NCI-H1417 (cell line): ENCODE measurements at regions not wholly inside any gene's neighbourhood (a gene's known extent, or its start where the extent isn't known, plus 50 kb on each side); places are given as distances from the start of the nearest gene placed in this dataset.
"Not testable (repeated sequence)": the region's sequence is repeated elsewhere in the genome, so short reads cannot be mapped to it uniquely, and the experiment has no call there.

Source experiments
- DNase-seq, 3 experiments: peaks; one replicate each; lab custom pipeline; 2025; lab: John Stamatoyannopoulos, UW

DNA sequence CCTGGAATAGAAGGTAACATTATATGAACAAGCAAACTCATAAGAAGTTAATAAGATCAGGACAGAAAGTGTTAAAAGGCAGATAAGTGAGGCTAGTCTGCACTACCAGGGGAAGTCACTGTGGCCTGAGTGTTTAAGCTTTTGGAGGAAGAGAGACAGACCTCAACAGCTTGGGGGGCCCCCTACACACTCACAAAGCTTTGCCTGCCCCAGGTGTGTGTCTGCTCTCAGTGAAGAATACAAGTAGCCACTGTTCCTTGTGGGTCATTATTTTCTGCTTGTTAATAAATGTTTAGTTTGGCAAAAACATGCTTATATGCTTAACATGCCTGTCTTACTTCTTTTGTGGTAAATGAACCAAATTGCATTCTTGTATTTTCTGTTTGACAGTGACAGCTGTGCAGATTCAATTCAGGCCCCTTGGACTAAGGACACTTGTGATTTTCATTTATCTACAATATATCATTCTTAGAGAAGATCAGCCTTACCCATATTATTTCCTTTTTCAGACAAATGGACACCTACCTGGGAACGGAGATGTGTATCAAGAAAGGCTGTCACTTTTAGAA, 50.7 kb upstream of the C12orf71 start:
- DNase-seq: no peak

DNA sequence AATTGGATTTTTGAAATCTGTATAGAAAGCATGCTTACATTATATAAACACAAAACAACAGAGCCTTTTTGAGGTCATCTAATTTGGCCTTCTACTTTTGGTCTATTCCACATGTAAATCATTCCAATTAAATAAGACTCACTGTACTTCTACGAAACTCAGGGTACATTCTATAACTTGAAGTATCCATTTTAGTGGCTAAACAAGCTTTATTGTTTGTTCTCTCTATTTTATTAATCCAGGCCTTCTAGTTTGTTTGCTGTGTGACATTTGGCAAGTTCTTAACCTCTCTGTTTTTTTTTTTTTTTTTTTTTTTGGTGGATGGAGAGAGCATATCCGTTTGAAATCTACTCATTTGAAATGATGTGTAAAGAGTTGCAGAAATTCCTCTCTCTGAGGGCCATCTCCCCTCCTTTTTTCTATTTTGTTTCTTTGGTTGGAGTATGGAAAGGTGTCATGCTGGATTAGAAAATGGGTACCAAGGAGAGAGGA, 58.1 kb upstream of the C12orf71 start:
- DNase-seq: no peak

DNA sequence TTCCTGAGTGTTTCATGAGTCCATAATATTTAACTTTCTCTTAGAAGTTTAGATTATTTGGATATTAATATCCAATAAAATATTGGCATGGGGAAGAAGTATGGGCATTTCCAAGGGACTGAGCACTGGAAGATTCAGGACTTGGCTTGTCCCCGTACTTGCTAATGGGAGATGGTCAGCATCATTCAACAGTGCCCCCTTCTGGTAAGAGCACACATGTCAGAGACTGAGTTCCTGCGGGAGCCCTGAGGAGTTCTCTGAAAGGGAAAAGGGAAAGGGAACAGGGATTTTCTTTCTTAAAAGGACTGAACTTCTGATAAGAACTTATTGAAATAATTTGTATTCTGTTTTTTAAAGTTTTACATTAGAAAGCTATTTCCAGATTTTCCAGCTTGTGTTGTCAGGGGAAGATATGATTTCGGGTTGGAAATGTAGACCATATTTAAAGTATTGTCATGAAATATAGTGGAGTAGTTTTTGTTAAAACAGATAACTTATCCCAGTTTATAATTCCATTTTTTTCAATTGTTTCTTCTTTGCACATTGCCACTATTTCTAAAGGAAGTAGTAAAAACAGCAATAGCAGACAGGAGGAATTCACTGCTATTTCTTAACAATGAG, 59.8 kb upstream of the C12orf71 start:
- DNase-seq: peak; percentile 43 to 84 (median 70)

DNA sequence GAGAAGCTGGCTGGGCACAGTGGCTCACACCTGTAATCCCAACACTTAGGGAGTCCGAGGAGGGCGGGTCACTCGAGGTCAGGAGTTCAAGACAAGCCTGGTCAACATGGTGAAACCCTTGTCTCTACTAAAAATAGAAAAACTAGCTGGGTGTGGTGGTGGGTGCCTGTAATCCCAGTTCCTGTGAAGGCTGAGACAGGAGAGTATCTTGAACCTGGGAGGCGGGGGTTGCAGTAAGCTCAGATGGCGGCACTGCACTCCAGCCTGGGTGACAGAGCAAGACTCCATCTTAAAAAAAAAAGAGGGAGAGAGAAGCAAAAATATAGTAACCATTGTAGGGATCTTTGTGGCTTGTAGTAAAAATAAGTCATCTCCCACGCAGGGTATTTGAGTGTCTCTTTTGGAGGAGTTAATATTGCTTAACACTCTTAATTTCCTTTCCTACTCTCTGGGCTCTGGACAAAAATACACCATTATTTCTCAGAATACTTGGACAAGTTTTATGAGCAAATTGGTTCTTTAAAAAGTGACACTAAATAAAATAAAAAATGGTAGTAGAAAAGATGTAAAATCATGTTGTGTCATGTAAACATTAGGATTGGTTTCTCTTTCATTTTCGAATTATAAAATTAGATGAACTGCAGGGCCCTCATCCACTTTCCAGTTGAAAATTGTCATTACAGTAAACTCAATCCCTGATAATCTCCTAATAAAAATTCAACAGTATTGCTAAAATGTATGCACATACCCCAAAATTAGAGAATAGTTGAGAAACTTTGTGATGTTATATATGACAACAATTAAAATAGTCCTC, 61.1 kb upstream of the C12orf71 start:
- no peak for DNase-seq

DNA sequence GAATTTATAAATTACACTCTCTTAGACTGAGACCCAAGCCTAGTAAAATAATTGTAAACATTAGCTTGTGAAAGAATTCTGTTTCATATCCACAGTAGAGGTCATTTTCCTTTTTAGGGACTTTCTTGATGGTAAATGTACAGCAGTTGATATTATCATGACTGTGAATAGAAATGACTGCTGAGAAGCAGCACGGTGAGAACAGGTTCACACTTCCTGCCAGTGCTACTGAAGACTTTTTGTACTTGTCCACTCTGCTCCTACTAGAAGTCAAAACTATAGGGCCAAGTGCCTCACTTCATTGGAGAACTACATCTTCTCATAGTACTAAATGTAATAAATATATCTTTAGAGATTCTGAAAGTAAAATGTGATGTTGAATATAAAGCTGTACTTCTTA, 63.3 kb upstream of the C12orf71 start:
- DNase-seq: not testable (repeated sequence)

DNA sequence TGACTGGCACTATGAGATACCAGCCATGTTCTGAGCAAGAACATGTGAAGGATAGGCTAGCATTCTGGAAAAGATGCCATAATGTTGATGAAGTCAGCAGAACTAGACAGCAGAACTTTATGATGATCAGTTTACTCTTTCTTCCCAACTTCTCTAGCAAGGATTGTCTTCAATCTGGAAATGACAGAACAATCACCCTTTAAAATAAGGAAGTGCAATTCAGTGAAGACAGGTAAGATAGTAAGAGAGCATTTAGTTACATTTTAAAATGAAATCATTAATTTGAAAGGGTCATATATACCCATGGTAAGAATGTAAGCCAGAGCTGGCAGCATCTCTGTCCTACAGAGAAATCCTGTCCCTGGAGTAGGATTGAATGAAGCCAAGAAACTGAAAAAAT, 66.0 kb upstream of the C12orf71 start:
- no peak for DNase-seq

DNA sequence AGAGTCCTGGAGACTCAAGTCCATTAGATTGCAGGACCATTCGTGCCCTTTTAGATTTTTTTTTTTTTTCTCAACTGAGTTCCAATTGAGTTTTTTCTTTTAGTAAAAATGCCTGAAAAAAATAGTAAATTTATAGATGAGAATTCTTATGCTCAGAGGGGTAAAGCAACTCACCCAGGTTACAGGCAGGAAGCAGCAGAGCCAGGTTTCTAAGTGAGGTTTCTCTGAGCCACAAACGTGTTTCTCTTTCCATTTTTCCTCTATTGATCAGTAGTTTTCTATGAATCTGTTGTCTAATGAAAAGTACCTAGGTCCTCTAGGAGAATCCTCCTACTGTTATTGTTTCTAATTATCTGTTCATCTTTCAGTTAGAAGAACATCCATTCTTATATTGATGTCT, 66.4 kb upstream of the C12orf71 start:
- DNase-seq: no peak

DNA sequence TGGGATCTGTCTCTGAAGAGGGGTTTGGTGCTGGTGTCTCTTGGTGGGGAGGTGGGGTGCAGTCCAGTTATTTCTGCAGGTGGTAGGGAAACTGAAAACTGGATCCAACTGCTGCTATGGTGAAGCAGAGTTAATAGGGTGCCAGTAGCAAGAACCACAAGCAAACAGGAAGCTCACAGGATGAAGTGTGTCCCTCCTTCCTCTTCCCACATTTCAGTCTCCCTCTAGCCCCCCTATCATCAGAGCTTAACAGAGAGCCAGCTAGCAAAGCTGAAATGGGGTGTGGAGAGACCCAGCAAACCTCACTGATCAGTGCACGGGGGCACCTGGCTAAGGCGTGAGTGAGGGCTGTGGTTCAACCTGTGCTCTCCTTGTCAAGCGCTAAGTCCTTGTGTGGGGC, 69.1 kb upstream of the C12orf71 start:
- no peak for DNase-seq

DNA sequence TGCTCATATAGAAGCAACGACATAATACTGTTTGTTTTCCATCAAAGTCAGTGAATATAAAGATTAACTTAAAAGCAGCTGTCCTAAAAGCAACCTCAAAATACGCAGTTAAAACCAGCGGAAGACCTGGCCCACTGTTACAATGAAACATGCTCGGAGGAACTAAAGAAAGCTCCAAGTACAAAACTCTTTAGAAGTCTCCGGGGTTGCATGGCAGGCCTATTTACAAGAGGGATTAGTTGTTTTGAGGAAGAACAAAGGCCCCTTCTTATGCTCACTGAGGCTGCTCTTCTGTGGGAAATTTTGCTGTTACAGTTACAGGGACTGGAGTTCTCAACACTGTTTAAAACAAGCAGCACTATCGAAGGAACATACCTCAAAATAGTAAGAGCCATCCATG, 75.9 kb upstream of the C12orf71 start:
- no peak for DNase-seq

DNA sequence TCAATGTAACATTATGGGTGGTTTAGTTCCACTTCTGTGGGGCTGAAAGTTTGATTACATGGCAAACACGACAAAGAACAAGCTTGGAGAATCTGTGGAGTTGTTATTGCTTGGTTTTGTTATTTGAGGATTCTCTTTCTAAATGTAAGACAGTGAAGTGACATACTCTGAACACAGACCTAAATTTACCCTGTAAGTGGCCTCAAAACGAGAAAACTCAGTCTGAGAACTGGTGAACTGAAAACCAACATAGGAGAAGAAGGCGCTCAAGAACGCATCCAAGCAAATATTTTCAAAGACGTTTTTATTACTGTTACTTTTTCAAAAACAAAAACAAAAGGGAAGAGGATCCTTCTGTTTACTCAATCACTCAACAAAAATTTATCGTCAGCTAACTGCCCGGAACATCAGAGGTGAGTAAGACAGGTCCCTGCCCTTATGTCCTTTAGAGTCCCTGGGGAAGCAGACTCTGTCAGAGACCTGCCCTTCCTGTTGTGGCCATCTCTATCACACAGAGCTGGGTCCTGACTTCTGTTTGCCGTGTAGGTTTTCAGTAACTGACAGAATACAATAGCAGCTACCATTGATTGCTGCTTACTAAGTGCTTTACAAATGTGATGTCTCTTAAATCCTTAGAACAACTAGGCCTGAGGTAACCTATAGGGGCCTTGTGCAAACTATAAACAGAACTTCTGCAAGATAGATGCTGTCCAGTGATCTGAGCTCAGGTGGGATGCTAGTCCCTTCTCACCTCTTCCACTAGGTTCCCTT, 79.3 kb upstream of the C12orf71 start:
- no peak for DNase-seq

DNA sequence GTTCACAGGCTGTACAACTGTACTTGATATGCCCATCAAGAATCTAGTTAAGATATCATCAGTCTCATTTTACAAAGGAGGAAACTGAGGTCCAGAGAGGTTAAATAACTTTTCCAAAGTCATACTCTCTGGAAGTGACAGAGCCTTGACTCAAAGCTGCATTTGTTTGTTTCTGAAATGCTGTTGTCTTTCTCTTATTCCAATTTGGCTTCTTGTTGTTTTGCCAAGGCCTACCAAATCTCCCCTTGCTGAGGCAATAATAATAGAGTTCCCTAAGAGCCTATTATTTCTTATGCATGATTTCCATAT, 79.8 kb upstream of the C12orf71 start:
- no peak for DNase-seq

DNA sequence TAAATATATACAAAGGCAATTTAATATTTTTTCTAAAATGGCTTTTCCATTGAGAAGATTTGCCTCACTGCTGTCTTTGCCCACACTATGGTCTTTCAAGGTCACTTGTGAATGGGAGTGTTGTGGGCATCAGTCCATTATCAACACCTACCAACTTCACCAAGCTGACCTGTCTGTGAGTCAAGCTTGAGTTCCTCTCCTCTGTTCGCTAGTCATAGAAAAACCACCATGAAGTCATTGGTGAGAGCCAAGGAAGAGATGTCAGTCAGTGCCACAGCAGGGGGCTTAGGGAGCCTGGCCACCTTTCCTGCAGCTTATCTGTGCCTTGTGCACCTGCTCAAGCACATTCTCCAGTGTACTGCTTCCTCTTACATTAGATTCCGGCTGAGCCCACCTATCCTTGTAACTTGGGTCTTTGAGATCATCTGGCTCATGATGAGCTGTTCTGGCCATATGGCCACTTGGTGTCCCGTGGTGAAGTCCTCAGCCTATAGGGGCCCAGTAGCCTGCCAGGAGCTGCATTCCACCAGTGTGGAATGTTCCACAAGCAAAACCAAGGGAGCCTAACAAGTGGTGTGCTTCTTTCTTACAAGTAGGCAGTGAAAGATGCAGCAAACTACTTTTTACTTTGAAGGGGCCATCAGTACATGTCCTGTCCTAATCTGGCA, 80.8 kb upstream of the C12orf71 start:
- no peak for DNase-seq

DNA sequence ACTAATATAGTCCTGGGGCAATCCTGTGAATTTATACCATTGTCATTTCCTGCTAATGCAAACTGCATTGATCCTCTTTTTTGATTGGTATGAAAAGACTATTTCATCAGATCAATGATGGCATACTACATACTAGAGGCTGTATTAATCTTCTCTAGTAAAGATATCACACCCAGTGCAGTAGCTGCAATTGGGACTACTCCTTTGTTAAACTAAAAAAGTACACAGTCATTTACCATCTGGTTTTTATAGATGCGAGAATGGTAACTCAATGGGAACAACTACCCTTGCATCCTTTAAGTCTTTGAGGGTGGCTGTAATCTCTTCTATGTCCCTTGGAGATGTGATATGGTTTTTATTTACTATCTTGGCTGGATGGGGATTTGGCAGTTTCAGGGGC, 80.2 kb upstream of the STK38L start:
- DNase-seq: no peak

DNA sequence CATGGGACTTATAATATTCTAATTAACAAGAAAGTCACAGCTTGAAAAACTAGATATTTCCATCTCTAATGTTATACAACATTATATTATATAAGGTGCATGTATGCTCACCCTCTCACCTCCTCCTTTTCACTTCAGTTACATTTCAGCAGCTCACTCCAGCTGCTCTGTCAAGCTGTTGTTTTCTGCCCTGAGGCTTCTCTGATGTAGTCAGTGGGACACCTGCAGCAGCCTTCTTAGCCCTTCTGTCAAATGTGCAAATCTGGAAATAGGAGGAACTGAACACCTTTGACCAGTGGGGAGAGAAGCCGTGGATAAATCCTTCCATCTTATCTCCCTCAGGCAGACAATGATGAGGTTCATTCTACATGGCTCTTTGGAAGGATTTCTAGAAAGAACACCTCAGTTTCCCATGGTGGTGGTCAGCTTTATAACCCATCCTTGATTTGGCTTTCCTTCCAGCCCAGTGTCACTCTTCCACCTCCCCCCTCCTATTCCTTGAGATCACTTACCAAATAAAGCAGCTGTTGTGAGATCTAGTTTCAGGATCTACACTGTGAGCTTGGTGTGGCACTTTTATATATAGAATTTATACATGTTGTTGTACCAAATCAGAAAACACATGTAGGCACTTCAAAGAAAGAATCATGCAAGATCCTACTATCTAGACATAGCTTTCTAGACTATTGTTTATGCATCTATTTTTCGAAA, 79.6 kb upstream of the STK38L start:
- peak in 2 of 3 experiments; percentile 28 to 67 for DNase-seq

DNA sequence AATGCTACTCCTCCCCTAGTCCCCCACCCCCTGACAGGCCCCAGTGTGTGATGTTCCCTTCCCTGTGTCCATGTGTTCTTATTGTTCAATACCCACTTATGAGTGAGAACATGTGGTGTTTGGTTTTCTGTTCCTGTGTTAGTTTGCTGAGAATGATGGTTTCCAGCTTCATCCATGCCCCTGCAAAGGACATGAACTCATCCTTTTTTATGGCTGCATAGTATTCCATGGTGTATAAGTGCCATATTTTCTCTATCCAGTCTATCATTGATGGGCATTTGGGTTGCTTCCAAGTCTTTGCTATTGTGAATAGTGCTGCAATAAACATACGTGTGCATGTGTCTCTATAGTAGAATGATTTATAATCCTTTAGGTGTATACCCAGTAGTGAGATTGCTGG, 78.1 kb upstream of the STK38L start:
- DNase-seq: not testable (repeated sequence)

DNA sequence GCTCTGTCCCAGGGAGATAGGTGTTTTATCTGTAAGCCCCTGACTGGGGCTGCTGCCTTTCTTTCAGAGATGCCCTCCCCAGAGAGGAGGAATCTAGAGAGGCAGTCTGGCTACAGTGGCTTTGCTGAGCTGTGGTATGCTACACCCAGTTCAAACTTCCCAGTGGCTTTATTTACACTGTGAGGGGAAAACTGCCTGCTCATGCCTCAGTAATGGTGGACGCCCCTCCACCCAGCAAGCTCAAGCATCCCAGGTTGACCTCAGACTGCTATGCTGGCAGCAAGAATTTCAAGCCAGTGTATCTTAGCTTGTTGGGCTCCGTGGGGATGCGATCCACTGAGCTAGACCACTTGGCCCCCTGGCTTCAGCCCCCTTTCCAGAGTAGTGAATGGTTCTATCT, 72.6 kb upstream of the STK38L start:
- not testable (repeated sequence) for DNase-seq

DNA sequence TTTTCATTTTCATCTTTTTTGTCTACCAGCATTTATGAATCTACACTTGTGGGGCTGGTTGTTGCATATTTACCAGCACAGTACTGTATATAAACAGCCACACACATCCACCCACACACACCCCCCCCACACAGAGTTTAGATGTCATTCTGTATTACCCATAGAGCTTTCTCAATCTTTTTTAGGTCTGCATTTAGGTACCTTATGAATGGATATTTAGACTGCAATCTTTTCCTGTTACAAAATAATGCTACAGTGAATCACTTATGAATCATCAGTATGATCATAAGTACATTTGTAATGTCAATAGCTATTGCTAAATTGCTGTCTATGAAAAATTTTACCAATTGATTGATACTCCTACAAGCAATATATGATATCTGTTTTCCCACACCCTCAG, 67.3 kb upstream of the STK38L start:
- DNase-seq: no peak

DNA sequence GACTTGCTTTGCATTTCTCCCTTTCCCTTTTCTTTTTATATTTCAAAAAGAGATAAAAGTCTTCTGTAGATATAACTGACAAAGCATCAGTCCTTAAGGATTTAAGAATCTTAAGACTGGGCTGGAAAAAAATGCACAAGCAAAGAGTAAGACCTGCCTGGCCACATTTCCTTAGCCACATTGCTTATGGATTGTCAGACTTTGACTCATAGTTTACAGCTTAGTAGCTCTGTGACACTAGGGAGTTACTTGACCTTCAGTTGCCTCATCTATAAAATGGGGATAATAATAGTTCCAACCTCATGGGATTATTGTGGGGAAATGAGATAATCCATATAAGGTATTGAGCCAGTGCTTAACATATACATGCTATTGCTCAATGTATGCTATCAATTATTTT, 66.4 kb upstream of the STK38L start:
- DNase-seq: no peak

DNA sequence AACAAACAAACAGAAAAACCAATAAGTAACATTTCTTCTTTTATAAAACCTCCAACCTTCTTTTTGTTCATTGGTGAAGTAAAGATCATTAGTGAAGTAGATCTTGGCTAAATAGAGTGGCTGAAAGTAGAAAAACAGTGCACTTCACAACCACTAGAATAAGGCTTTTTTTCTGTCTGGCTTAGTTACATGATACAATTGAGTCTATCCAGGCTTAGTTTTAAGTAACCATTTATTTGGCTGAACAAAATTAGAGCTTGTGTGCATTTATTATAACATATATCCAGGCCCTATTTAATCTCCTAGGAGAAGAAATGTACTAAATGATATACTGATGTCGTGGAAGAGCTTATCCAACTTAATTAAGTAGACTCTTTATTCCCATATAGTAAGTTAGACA, 65.8 kb upstream of the STK38L start:
- no peak for DNase-seq

DNA sequence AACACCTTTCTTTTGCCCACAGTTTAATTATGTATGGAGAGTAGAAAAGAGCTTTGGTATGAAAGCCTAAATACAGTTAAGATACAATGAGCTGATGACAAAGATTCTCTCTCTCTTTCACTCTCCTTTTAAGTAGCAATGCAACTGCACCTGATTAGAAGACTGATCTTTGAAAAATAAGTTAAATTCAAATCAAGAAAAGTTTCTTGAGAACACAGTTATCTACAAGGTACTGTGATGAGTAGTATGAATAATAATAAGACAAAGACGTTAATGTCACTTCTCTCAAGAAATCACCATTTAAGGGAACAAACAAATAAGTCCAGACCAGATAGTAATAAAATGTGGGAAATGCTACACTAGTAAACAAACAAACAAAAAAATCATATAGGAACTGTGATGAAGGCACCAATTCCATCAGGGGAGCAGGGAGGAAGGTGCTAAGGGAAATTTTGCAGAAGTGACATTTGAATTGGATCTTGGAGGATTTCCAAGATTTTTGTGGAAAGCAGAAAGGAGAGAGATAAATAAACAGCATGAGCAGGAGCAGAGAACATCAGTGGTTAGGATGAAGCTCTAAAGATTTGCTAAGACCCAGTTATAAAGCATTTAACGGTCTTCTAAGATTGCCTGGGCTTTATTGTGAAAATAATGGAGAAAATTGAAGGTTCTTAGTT, 65.2 kb upstream of the STK38L start:
- no peak for DNase-seq
